ENCODE measurements at regions not wholly inside any gene's neighbourhood (a gene's known extent, or its start where the extent isn't known, plus 50 kb on each side); places are given as distances from the start of the nearest gene placed in this dataset.

GRCh38 chr7:96953676-96954513, 51.5 kb upstream of the DLX6 start:
- Histone ChIP-seq H3K4me1 (ENCODE audit: insufficient read depth, low read length) (no peaks in the 10 kb centered on the region), H4K5ac (ENCODE audit: insufficient read length, low read depth, low read length) (no peak overlapping the region), H3T11ph (ENCODE audit: low read length) (no peak overlapping the region), H4K20me1 (ENCODE audit: control insufficient read depth, insufficient read depth, insufficient read length) (no peaks in the 10 kb centered on the region), H3K79me1 (ENCODE audit: insufficient read depth, low read depth, low read length, poor library complexity, severe bottlenecking) (no peaks in the 10 kb centered on the region), H3K23me2 (ENCODE audit: insufficient read length, low read depth, low read length, poor library complexity, severe bottlenecking) (no peaks in the 10 kb centered on the region), H3K14ac (ENCODE audit: insufficient read depth, low read length) (no peak overlapping the region), H3K4me2 (ENCODE audit: insufficient read depth, insufficient read length, low read length) (no peak overlapping the region), H3K9me3 (ENCODE audit: control insufficient read depth, low read depth, low read length) (no peaks in the 10 kb centered on the region), H2BK15ac (ENCODE audit: low read depth, low read length) (no peak overlapping the region), H3K27ac (ENCODE audit: insufficient read length, low read depth, low read length) (no peak overlapping the region), H4K8ac (replicated peaks; ENCODE audit: insufficient read length, low read depth, low read length) (no peak overlapping the region), H3K79me2 (ENCODE audit: insufficient read depth, low read length) (no peaks in the 10 kb centered on the region), H3K4ac (ENCODE audit: low read depth, low read length) (no peak overlapping the region), H2AK5ac (ENCODE audit: insufficient read length, low read length) (no peak overlapping the region), H2BK20ac (ENCODE audit: low read depth, low read length, poor library complexity, severe bottlenecking) (no peak overlapping the region), H2BK5ac (ENCODE audit: insufficient read length, low read length) (no peak overlapping the region), H3K9ac (ENCODE audit: extremely low read depth, insufficient read length, low read length) (no peak overlapping the region), H3K18ac (ENCODE audit: insufficient read length, low read depth, low read length) (no peak overlapping the region), H3K27me3 (ENCODE audit: insufficient read depth, low read length) (no peaks in the 10 kb centered on the region), H2BK12ac (ENCODE audit: insufficient read length, low read depth, low read length) (no peak overlapping the region), H3K56ac (ENCODE audit: insufficient read length, low read depth, low read length) (no peak overlapping the region), H4K91ac (ENCODE audit: insufficient read length, low read depth, low read length) (no peak overlapping the region), H2BK120ac (ENCODE audit: low read depth, low read length, poor library complexity, severe bottlenecking) (no peak overlapping the region), H3K23ac (ENCODE audit: insufficient read length, low read depth, low read length) (no peak overlapping the region), H2AFZ (ENCODE audit: low read length) (no peak overlapping the region)
- no peaks in the 10 kb centered on the region for H3K4me1 Mint-ChIP-seq
- no peak for TF ChIP-seq CTCF (conservative IDR thresholded peaks at IDR 0.05)
- WGBS (ENCODE audit: extremely low coverage, insufficient read length, low lambda C conversion rate), result no CpG with 5 or more reads among the region's 6 CpGs
- no peaks in the 10 kb centered on the region for H3K36me3 Mint-ChIP-seq (ENCODE audit: insufficient read depth in 1 of 3, low read depth in 3 of 3)
- peaks cover 24% of the 10 kb centered on the region for H3K27me3 Mint-ChIP-seq (ENCODE audit: low read depth)
- H3K9me3 Mint-ChIP-seq, result no peaks in the 10 kb centered on the region
- H3K4me3 Mint-ChIP-seq, result no peak overlapping the region
- no peak overlapping the region for H3K27ac Mint-ChIP-seq
- no peak for DNase-seq
